H4 (cell line): ENCODE measurements at regions not wholly inside any gene's neighbourhood (a gene's known extent, or its start where the extent isn't known, plus 50 kb on each side); places are given as distances from the start of the nearest gene placed in this dataset.
"Not testable (repeated sequence)": the region's sequence is repeated elsewhere in the genome, so short reads cannot be mapped to it uniquely, and the experiment has no call there.

Experiments used
- DNase-seq: peaks from one replicate; pipeline ENCODE4 v3.0.0-alpha.2; 2015; ENCODE audit warnings: low spot score

DNA sequence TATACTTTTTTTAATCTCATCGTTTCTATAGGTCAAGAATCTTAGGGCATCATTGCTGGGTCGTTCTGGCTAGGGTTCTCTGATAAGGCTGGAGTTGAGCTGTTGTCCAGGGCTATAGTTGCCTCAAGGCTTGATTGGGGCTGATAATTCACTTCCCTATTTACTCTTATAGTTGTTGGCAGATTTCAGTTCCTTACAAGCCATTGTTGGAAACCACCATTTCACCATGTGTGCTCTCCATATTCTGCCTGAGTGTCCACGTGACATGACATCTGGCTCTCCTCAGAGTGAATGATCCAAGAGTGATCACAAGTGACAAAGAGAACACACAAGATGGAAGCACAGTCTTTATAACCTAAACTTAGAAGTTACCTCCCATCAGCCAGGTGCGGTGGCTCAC lies 852.2 kb downstream of the EFNA5 start:
- no peak for DNase-seq

DNA sequence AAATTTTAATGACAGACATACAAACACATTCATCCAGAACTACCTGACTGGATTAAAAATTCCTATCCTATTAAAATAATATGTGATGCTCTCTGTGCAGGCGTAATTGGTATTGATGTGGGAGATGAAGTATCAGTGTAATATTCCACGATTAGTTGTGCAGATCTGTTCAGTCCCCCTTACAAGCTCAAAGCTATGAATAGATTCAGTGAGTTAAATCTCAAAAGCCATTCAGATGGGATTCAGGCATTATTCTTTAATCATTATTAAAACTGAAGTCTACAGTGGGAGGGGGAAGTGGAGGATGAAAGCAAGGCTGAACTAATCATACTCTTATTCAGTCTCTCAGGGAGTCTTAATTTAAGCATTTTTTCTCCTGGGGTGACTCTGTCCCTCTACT lies 855.8 kb downstream of the EFNA5 start:
- DNase-seq, result no peak

DNA sequence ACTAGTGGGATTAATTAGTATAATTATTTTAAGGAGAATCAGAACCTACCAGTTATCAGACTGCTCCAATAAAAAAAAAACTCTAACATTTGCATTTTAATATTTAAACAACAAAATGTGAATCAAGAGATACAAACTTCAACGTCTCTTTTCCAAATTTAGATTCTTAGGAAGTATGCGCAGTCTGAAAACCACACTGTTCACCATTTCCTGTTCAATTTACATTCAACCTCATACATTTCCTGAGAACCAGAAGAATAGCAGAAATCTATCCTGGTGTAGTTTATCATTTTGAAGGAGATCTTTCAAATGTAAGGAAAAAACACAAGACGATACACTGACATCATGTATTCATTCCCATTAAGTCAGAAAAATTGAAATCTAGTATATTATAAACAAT lies 869.2 kb downstream of the EFNA5 start:
- no peak for DNase-seq

DNA sequence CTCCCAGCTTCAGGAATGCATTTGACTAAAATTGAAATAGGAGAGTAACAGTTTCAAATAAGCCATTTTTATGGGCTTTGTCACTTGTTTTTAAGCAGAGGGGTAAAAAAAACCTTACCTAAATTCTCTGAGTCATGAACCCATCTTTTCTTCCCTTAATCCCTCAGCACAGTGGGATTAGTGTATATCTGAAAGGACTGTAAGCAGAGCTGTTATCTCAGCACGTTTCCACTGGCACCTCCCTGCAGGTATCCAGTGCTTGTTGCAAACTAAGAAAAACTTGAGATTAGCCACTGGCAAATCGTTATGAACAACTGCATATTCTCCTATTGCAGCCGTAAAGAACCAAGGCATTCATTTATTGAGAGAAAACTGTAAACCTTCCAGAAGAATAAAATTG lies 872.7 kb downstream of the EFNA5 start:
- no peak for DNase-seq

DNA sequence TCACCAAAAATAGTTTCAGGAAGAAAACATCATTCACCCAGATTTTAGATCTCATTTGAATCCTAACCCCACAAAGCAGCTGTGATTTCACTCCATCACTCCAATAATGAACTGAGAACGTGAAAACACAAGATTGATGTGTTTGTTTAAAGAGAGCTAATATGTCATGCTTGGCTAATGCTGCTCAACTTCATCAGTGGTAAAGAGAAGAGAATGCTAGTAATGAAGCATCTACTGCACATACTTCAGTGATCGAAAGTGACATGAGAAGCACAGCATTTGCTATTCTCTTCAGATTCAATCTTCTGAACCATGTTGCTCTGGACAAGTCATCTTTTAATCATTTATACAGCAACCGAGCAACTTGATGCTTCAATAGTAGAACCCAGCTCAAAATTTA lies 874.7 kb downstream of the EFNA5 start:
- DNase-seq, result no peak

DNA sequence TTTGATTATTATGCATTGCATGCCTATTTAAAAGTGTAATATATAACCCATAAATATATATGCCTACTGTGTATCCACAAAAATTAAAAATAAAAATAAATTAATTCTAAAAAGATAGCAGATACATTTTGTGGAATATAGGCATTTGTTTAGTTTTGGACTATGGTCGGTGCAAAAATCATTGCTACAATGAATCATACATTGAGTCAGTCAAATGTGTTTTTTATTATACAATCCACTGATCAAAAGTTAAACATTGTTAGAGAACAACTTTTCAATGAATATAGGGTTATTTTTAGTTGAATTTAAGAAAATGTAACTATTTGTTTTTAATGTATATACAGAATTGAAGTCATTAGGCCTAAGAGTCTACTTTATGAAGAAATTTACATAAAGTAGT lies 885.9 kb downstream of the EFNA5 start:
- no peak for DNase-seq

DNA sequence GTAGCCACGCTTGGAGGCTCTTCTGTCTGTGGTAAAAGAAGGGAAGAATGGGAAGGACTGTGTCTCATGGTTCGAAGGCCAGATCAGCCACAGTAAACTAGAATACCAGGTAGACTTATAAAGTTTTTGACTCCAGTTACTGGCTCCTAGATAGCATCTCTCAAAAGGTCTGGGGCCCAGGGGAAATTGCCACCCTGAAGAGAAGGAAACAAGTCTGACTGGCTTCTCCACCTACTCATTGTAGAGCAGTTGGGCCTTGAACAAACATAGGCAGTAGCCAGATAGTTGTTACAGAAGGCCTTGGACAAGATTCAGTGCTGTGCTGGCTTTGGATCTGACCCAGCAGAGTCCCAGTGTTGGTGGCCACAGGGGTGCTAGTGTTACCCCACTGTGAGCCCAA lies 890.4 kb downstream of the EFNA5 start:
- DNase-seq, result no peak

- not testable (repeated sequence) for DNase-seq
Measured at GRCh38 chr5:106776515-106776914, 894.2 kb downstream of the EFNA5 start.

DNA sequence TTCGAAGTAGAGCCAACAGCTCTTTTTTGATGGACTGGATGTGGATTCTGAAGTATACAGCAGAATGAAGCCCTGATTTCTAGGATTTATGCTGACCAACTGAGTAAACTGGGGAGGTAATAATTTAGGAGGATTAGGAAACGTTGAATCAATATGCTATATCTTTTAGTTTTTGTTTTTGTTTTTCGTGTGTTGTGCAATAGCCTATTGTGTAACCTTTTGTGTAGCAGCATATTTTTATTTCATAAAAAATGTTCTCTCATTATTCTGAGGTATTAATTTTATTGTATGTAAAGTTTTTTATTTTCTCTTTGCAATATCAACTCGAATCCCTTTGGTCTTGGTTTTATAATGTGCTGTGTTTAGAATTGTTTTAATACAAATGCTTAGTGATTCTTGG lies 902.3 kb downstream of the EFNA5 start:
- no peak for DNase-seq

DNA sequence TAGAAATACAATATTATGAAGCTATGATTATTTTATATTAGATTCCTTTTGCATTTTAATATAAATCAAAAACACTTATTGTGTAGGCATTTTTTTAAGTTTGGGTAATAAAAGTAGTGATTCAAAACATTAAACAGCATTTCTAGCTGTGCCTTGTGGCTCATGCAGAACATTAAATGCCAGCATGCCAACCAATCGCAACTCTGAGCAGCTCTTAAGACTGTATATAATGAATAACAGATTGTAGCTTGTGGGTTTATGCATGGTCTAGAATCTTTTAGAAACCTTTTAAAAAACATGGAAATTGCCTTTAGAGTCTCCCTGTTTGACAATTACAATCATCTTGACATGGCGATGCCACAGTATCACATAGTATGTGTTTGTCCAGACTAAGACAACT lies 903.8 kb downstream of the EFNA5 start:
- no peak for DNase-seq

DNA sequence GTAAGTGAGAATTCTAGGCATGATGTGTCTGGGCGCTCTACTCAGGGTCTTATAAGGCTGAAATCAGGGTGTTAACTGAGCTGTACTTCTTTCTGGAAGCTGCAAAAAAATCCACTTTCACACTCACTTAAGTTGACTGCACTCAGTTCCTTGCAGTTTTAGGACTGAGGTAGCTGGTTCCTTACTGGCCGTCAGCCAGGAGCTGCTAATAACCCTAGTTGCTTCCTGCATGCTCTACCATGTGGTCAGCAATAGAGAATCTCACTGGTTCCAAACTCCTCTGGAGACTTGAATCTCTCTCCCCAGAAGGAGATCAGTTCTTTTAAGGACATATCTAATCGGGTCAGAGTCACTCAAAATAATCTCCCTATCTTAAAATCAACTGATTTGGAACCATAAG lies 911.2 kb downstream of the EFNA5 start:
- peak; percentile 39 for DNase-seq

GRCh38 chr5:106759152-106759551 lies 911.6 kb downstream of the EFNA5 start:
- DNase-seq, result no peak

GRCh38 chr5:106757672-106758071 lies 913.1 kb downstream of the EFNA5 start:
- no peak for DNase-seq

DNA sequence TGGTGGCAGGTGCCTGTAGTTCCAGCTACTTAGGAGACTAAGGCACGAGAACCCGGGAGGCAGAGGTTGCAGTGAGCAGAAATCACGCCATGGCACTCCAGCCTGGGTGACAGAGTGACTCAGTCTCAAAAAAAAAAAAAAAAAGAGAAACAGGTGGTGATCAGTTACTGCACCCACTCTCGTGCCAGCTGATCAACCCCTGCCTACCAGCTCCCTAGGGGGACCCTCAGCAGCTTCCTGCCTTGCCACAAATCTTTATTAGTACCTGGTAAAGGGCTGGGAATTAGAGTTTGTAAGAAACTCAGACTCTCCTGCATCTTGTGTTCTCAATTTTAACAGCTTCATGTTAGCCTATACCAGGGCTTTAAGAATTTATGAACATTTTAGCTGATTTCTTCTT lies 914.9 kb downstream of the EFNA5 start:
- no peak for DNase-seq

GRCh38 chr5:106755066-106755465 lies 915.7 kb downstream of the EFNA5 start:
- DNase-seq, result no peak

DNA sequence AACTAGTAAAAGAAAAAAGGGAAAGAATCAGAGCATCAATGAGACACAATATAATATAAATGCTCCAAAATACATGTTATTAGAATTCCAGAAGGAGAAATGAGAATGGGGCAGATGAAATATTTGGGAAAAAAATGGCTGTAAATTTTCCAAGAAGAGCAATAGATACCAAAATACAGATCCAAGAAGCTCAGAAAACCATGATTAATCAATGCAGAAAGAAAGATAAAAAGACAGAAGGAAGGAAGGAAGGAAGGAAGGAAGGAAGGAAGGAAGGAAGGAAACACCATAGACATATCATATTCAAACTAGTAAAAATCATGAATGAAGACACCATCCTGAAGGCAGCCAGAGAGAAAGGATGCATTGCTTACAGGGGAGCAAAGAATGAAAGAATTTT lies 920.9 kb downstream of the EFNA5 start:
- no peak for DNase-seq

DNA sequence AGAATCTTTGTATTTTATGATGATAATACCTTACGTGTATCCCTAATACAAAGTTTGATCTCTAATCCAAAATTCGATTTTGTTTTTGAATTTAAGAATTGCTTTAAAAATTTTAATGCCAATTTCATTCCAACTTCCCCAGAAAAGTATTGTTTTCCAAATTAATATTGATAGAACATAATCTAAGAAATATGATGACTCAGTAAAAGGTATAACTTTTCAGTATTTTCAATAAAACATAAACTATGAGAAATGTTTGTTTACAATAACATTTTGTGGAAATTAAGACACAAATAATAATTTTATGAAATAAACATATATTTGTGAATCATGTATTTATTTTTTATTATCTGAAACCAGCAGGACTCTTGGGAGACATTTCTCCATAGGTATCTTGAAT lies 931.6 kb downstream of the EFNA5 start:
- DNase-seq, result no peak

DNA sequence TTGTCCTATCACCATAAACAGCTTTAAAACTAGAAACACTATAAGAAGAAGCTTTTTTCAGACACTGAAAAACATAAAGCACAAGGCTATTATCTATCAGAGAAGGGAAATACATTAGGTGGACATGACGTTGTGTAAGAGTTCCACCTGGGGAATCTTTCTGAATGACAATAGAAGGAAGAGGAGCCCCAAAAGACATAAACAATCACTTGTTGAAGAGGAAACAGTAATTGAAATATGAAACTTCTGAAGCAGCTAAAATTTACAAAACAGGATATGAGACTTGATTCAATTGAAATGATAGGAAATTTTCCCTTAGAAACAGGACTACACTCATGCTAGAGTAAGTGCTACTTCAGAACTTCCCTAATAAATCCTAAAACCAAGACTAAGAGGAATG lies 933.6 kb downstream of the EFNA5 start:
- no peak for DNase-seq

- no peak for DNase-seq
Measured at GRCh38 chr5:106732624-106733023, 938.1 kb downstream of the EFNA5 start.

DNA sequence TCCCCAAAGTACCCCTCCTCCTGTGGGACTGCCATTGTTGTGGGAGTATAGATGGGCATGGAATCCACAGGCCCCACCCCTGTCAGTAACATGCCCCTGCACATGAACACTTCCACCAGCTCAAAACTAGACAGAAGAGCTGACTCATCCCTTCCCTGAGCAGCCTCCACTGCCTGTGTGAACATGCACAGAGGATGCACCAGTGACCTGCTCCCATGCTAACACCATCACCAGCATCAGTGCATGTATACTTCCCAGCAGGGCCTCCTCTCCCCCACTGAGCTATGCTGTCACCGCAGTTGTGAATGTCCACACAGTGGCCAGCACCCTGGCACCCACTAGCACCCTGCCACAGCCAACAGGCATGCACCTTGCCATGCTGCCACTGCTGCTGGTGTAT lies 939.8 kb downstream of the EFNA5 start:
- DNase-seq, result no peak

GRCh38 chr5:106730506-106730905 lies 940.2 kb downstream of the EFNA5 start:
- no peak for DNase-seq

DNA sequence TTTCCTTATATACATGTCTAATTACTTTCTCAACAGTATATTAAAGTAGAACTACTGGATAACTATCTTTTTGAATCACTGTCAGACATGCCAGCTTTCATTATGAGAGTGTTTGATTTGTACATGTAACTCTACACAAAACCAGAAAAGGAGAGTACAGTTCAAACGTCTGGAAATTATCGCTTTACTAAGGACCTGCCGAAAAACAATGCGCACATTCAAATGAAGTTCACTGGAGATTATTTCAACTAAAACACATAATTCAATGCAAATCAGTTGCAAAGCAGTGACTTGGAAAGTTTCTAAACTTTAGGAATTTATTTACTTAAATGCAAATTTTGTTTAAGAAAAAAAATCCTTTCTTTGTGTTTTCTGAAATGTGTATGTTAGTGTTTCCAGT lies 942.5 kb downstream of the EFNA5 start:
- no peak for DNase-seq

DNA sequence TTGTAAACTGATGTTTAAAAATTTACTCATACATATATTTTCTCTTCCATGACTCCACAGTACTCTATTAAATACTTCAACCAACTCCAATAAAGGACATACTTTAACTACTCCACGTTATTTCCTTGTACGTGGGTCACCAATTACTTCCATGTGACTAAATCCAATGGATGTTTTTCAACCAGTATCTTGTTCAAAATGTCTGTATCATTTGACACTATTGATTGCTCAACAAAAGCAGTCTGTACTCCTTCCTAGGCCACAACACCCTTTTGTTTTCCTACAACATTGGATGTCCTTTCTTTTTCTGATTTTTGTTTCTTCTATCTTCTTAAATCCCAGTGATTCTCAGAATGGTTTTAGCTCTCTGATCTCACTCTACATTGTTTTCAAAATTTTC lies 943.7 kb downstream of the EFNA5 start:
- DNase-seq, result no peak

DNA sequence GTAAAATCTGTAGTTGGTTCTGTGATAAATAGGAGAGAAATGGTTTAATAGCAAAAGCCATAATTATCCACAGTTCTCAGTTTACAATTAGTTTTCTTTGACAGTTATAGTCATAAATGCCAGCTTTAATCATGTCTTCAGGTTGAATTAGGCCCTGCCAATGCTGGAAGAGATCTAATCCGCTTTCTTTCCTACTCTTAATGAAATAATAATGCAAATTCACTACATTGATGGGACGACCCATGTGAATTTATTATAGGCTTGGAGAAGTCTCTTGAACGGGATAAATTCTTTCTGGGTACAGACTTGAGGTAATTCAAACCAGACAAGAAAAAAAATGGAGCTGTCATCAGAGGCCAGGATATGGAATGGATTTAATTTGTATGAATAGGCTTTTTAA lies 950.4 kb downstream of the EFNA5 start:
- no peak for DNase-seq

DNA sequence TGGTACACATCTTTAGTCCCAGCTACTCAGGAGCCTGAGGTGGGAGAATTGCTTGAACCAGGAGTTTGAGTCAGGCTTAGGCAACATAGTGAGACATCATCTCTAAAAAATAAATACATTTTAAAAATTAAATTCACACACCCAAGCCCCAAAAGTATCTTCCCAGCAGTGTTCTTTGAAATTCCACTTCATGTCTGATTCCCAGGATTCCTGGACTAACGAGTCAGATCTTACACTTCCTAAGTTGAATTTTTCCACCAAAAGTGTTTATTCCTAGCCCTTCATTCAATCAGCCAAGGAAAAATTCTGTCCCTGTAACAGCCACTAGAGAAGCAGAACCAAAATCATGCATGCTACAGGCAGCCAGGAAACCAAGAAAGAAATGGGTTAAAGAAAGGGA lies 970.9 kb downstream of the EFNA5 start:
- DNase-seq, result no peak
